HCT116 (cell line): ENCODE measurements at regions not wholly inside any gene's neighbourhood (a gene's known extent, or its start where the extent isn't known, plus 50 kb on each side); places are given as distances from the start of the nearest gene placed in this dataset.

Source experiments
- ATAC-seq: fragments of 200-7000 bp; cut with Tn5 transposase; 2 replicates; pipeline ENCODE4 v1.9.1; 2020; ENCODE audit warnings: mild to moderate bottlenecking, moderate library complexity
- BruUV-seq: library from RNA; stranded (reverse); fragments of 400-500 nt; replicated peaks from 2 replicates; lab custom pipeline; 2021; lab: Mats Ljungman, UMichigan
- CTCF ChIA-PET: fragments of 300-600 bp; sonication (Branson Sonifier 250); formaldehyde crosslinking; loops from one replicate; lab custom pipeline; 2021; ENCODE audit warnings: antibody characterized with exemption; lab: Charles Lee
- POLR2A ChIA-PET: fragments of 300-600, 350-600 bp; sonication (Branson Sonifier 250); formaldehyde crosslinking; loops from one replicate; lab custom pipeline; 2021; ENCODE audit warnings: antibody characterized with exemption; lab: Charles Lee
- RAD21 ChIA-PET, 2 experiments: fragments of 300-600 bp; sonication (Branson Sonifier 250); formaldehyde crosslinking; loops; one replicate each; lab custom pipeline; 2023; ENCODE audit warnings: low total read pairs in 2 of 2; ENCODE audit not compliant: uncharacterized antibody in 2 of 2, unreplicated experiment in 2 of 2, low non-redundant PET in 1 of 2; lab: Charles Lee
- DNase-seq: peaks from one replicate; pipeline ENCODE4 v3.0.0-alpha.2; 2010; ENCODE audit warnings: low read depth, low spot score
- H2AFZ ChIP-seq: fragments of 200-600 bp; shearing (Covaris generic), sonication (generic); 2 replicates; pipeline ENCODE4 v1.6.1; 2017; ENCODE audit warnings: low read depth, mixed run types, mixed read lengths, antibody characterized with exemption, low read length; ENCODE audit not compliant: poor library complexity, severe bottlenecking
- H3K27ac ChIP-seq: 2 replicates; pipeline ENCODE4 v1.5.1; 2012; ENCODE audit warnings: low read depth, low read length
- H3K27me3 ChIP-seq: fragments of 200-600 bp; sonication (generic); 2 replicates; pipeline ENCODE4 v1.6.1; 2016; ENCODE audit warnings: mixed run types, low read length, mixed read lengths; ENCODE audit not compliant: insufficient read depth
- H3K36me3 ChIP-seq, 2 experiments: fragments of 200-500 bp in 1 of 2; fragments of 200-600 bp in 1 of 2; sonication (Bioruptor generic) in 1 of 2; sonication (generic) in 1 of 2; 2 replicates each; pipeline versions ENCODE4 v1.5.1 to v1.6.1; 2014 to 2016; ENCODE audit warnings: low read length in 2 of 2, inconsistent platforms in 1 of 2, mixed read lengths in 1 of 2, mixed run types in 1 of 2; ENCODE audit not compliant: insufficient read depth in 2 of 2, control insufficient read depth in 1 of 2
- H3K4me1 ChIP-seq, 2 experiments: fragments of 200-600 bp in 1 of 2; sonication (generic) in 1 of 2; 2 replicates each; pipeline versions ENCODE4 v1.5.1 to v1.6.1; 2012 to 2017; ENCODE audit warnings: low read length in 2 of 2, inconsistent platforms in 1 of 2, mild to moderate bottlenecking in 1 of 2, mixed read lengths in 1 of 2, mixed run types in 1 of 2, moderate library complexity in 1 of 2; ENCODE audit not compliant: insufficient read depth in 2 of 2, control insufficient read depth in 1 of 2
- H3K4me2 ChIP-seq: fragments of 200-600 bp; sonication (generic); 2 replicates; pipeline ENCODE4 v1.6.1; 2017; ENCODE audit warnings: mixed run types, low read length, mixed read lengths
- H3K4me3 ChIP-seq, 2 experiments: fragments of 200-600 bp in 1 of 2; sonication (generic) in 1 of 2; replicated peaks in 1 of 2; 2 replicates each; pipeline ENCODE4 v1.5.1; 2011 to 2016; ENCODE audit warnings: low read length in 2 of 2, control low read depth in 1 of 2, low read depth in 1 of 2, mild to moderate bottlenecking in 1 of 2, mixed read lengths in 1 of 2, mixed run types in 1 of 2
- H3K79me2 ChIP-seq: fragments of 200-600 bp; sonication (generic); 2 replicates; pipeline ENCODE4 v1.6.1; 2017; ENCODE audit warnings: mild to moderate bottlenecking, mixed run types, low read length, moderate library complexity, mixed read lengths; ENCODE audit not compliant: insufficient read depth
- H3K9ac ChIP-seq: fragments of 200-600 bp; sonication (generic); 2 replicates; pipeline ENCODE4 v1.6.1; 2016; ENCODE audit warnings: low read length, mixed read lengths
- H3K9me2 ChIP-seq: fragments of 200-600 bp; sonication (generic), shearing (Covaris generic); 2 replicates; pipeline ENCODE4 v1.6.1; 2017; ENCODE audit warnings: mixed run types, mild to moderate bottlenecking, moderate library complexity; ENCODE audit not compliant: insufficient read depth
- H3K9me3 ChIP-seq, 2 experiments: fragments of 200-500 bp in 1 of 2; fragments of 200-600 bp in 1 of 2; sonication (Bioruptor generic) in 1 of 2; sonication (generic) in 1 of 2; 2 replicates each; pipeline ENCODE4 v1.6.1; 2014 to 2017; ENCODE audit warnings: low read length in 2 of 2, mixed read lengths in 2 of 2, inconsistent platforms in 1 of 2, low read depth in 1 of 2, mild to moderate bottlenecking in 1 of 2, mixed run types in 1 of 2, moderate library complexity in 1 of 2; ENCODE audit not compliant: control insufficient read depth in 1 of 2, insufficient read depth in 1 of 2
- H4K20me1 ChIP-seq: fragments of 200-600 bp; sonication (generic), shearing (Covaris generic); 2 replicates; pipeline ENCODE4 v1.6.1; 2017; ENCODE audit warnings: mixed run types, mild to moderate bottlenecking, moderate library complexity; ENCODE audit not compliant: insufficient read depth
- EGR1 ChIP-seq: IDR thresholded peaks from 2 replicates; pipeline ENCODE4 v1.6.1; 2012; ENCODE audit warnings: low read depth
- ELF1 ChIP-seq: IDR thresholded peaks from 2 replicates; pipeline ENCODE4 v1.6.1; 2012; ENCODE audit warnings: low read depth, borderline replicate concordance
- EZH2 ChIP-seq: fragments of 200-600 bp; sonication (generic); IDR thresholded peaks from 2 replicates; pipeline ENCODE4 v1.6.1; 2017; ENCODE audit warnings: antibody characterized with exemption, mixed run types
- EZH2phosphoT487 ChIP-seq: fragments of 200-600 bp; IDR thresholded peaks from 2 replicates; pipeline ENCODE4 v1.6.1; 2018; ENCODE audit warnings: antibody characterized with exemption, borderline replicate concordance
- FOSL1 ChIP-seq: IDR thresholded peaks from 2 replicates; pipeline ENCODE4 v1.6.1; 2012; ENCODE audit warnings: low read depth
- JUND ChIP-seq: IDR thresholded peaks from 2 replicates; pipeline ENCODE4 v1.6.1; 2012
- POLR2AphosphoS5 ChIP-seq: IDR thresholded peaks from 2 replicates; pipeline ENCODE4 v1.6.1; 2011; ENCODE audit warnings: mild to moderate bottlenecking, low read depth, low read length, moderate library complexity
- RAD21 ChIP-seq: IDR thresholded peaks from 2 replicates; pipeline ENCODE4 v1.6.1; 2012; ENCODE audit warnings: low read depth, mild to moderate bottlenecking
- SIN3A ChIP-seq: IDR thresholded peaks from 2 replicates; pipeline ENCODE4 v1.6.1; 2012; ENCODE audit warnings: low read depth
- SP1 ChIP-seq: IDR thresholded peaks from 2 replicates; pipeline ENCODE4 v1.6.1; 2012; ENCODE audit warnings: low read depth
- SRF ChIP-seq: IDR thresholded peaks from 2 replicates; pipeline ENCODE4 v1.6.1; 2012; ENCODE audit warnings: low read depth
- TCF7L2 ChIP-seq: IDR thresholded peaks from 2 replicates; pipeline ENCODE4 v1.7.0; 2011; ENCODE audit warnings: borderline replicate concordance, inconsistent platforms; ENCODE audit not compliant: insufficient read depth, insufficient read length; ENCODE audit errors: extremely low read depth
- YY1 ChIP-seq: IDR thresholded peaks from 2 replicates; pipeline ENCODE4 v1.6.1; 2011; ENCODE audit warnings: low read length, low read depth, moderate library complexity, mild to moderate bottlenecking; ENCODE audit not compliant: insufficient replicate concordance; ENCODE audit errors: extremely low read depth
- ZFX ChIP-seq: fragments of 450-650 bp; IDR thresholded peaks from 2 replicates; pipeline ENCODE4 v1.6.1; 2017
- intact Hi-C: fragments of 100-400 bp; cut with micrococcal nuclease; formaldehyde crosslinking; loops from 2 replicates; pipeline ENCODE4 v1.10.0; 2022
- TF ChIP-seq, protein P1 (sequence below): IDR thresholded peaks from 2 replicates; pipeline ENCODE4 v1.6.1; 2012
- TF ChIP-seq, protein P2 (sequence below): IDR thresholded peaks from 2 replicates; pipeline ENCODE4 v1.6.1; 2011; ENCODE audit warnings: mild to moderate bottlenecking, low read length, moderate library complexity; ENCODE audit not compliant: insufficient replicate concordance; ENCODE audit errors: extremely low read depth
- TF ChIP-seq, protein P3 (sequence below): IDR thresholded peaks from 2 replicates; pipeline ENCODE4 v1.6.1; 2012
- TF ChIP-seq, protein P4 (sequence below): IDR thresholded peaks from 2 replicates; pipeline ENCODE4 v1.6.1; 2012; ENCODE audit warnings: low read depth
- TF ChIP-seq, protein P5 (sequence below), 3 experiments: fragments of 200-600 bp in 1 of 3; sonication (generic) in 1 of 3; IDR thresholded peaks in 2 of 3; conservative IDR thresholded peaks in 1 of 3; 2 replicates each; pipeline ENCODE4 v1.5.1; 2012 to 2017; ENCODE audit warnings: low read depth in 2 of 3, low read length in 2 of 3, antibody characterized with exemption in 1 of 3, borderline replicate concordance in 1 of 3, control low read depth in 1 of 3, mild to moderate bottlenecking in 1 of 3, mixed read lengths in 1 of 3, mixed run types in 1 of 3, moderate library complexity in 1 of 3; ENCODE audit not compliant: insufficient read depth in 1 of 3

DNA sequence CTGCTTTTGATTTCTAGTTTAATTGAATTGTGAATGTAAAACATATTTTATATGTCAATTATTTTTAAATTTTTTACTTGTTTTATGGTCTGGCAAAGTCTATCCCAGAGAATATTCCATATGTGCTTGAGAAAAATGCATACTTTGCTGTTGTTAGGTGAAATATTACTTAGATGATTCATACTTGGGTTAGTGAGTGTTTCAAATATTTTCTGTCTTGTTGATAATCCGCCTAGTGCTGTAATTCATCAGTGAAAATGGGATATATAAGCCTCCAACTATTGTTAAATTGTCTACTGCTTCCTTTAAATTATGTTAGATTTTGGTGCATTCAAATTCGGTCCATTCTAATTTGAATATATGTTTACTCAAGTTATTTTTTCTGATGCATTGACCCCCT is 395.5 kb downstream of the LRFN5 start:
- Histone ChIP-seq H3K79me2 (no peaks in the 10 kb centered on the region), H3K9ac (no peak overlapping the region), H2AFZ (no peak overlapping the region), H3K9me3 (no peaks in the 10 kb centered on the region), H4K20me1 (no peaks in the 10 kb centered on the region), H3K27ac (no peak overlapping the region), H3K4me3 (no peak overlapping the region), H3K4me1 (no peaks in the 10 kb centered on the region), H3K27me3 (no peaks in the 10 kb centered on the region), H3K36me3 (no peaks in the 10 kb centered on the region), H3K9me2 (no peaks in the 10 kb centered on the region), H3K4me2 (no peak overlapping the region)
- intact Hi-C loops = no loop called here
- RAD21 ChIA-PET = no interaction called here
- DNase-seq (no peak), ATAC-seq (no peak)
- POLR2A ChIA-PET = no interaction called here
- TF ChIP-seq SIN3A (no peak), SRF (no peak), TCF7L2 (no peak), EZH2 (no peak), SP1 (no peak), YY1 (no peak), EZH2phosphoT487 (no peak), JUND (no peak), EGR1 (no peak), RAD21 (no peak), FOSL1 (no peak), ELF1 (no peak), ZFX (no peak), POLR2AphosphoS5 (no peak)
- TF ChIP-seq, protein P1, sequence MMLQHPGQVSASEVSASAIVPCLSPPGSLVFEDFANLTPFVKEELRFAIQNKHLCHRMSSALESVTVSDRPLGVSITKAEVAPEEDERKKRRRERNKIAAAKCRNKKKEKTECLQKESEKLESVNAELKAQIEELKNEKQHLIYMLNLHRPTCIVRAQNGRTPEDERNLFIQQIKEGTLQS = no peak
- TF ChIP-seq, protein P2, sequence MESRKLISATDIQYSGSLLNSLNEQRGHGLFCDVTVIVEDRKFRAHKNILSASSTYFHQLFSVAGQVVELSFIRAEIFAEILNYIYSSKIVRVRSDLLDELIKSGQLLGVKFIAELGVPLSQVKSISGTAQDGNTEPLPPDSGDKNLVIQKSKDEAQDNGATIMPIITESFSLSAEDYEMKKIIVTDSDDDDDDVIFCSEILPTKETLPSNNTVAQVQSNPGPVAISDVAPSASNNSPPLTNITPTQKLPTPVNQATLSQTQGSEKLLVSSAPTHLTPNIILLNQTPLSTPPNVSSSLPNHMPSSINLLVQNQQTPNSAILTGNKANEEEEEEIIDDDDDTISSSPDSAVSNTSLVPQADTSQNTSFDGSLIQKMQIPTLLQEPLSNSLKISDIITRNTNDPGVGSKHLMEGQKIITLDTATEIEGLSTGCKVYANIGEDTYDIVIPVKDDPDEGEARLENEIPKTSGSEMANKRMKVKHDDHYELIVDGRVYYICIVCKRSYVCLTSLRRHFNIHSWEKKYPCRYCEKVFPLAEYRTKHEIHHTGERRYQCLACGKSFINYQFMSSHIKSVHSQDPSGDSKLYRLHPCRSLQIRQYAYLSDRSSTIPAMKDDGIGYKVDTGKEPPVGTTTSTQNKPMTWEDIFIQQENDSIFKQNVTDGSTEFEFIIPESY = no peak
- TF ChIP-seq, protein P3, sequence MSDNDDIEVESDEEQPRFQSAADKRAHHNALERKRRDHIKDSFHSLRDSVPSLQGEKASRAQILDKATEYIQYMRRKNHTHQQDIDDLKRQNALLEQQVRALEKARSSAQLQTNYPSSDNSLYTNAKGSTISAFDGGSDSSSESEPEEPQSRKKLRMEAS = no peak
- TF ChIP-seq, protein P4, sequence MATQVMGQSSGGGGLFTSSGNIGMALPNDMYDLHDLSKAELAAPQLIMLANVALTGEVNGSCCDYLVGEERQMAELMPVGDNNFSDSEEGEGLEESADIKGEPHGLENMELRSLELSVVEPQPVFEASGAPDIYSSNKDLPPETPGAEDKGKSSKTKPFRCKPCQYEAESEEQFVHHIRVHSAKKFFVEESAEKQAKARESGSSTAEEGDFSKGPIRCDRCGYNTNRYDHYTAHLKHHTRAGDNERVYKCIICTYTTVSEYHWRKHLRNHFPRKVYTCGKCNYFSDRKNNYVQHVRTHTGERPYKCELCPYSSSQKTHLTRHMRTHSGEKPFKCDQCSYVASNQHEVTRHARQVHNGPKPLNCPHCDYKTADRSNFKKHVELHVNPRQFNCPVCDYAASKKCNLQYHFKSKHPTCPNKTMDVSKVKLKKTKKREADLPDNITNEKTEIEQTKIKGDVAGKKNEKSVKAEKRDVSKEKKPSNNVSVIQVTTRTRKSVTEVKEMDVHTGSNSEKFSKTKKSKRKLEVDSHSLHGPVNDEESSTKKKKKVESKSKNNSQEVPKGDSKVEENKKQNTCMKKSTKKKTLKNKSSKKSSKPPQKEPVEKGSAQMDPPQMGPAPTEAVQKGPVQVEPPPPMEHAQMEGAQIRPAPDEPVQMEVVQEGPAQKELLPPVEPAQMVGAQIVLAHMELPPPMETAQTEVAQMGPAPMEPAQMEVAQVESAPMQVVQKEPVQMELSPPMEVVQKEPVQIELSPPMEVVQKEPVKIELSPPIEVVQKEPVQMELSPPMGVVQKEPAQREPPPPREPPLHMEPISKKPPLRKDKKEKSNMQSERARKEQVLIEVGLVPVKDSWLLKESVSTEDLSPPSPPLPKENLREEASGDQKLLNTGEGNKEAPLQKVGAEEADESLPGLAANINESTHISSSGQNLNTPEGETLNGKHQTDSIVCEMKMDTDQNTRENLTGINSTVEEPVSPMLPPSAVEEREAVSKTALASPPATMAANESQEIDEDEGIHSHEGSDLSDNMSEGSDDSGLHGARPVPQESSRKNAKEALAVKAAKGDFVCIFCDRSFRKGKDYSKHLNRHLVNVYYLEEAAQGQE = no peak
- TF ChIP-seq, protein P5, sequence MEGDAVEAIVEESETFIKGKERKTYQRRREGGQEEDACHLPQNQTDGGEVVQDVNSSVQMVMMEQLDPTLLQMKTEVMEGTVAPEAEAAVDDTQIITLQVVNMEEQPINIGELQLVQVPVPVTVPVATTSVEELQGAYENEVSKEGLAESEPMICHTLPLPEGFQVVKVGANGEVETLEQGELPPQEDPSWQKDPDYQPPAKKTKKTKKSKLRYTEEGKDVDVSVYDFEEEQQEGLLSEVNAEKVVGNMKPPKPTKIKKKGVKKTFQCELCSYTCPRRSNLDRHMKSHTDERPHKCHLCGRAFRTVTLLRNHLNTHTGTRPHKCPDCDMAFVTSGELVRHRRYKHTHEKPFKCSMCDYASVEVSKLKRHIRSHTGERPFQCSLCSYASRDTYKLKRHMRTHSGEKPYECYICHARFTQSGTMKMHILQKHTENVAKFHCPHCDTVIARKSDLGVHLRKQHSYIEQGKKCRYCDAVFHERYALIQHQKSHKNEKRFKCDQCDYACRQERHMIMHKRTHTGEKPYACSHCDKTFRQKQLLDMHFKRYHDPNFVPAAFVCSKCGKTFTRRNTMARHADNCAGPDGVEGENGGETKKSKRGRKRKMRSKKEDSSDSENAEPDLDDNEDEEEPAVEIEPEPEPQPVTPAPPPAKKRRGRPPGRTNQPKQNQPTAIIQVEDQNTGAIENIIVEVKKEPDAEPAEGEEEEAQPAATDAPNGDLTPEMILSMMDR (IDR thresholded peaks at IDR 0.05 in 2 of 3, conservative IDR thresholded peaks at IDR 0.05 in 1 of 3; ENCODE audit: borderline replicate concordance in 1 of 3, insufficient read depth in 1 of 3, low read depth in 2 of 3, low read length in 2 of 3) = no peak
- CTCF ChIA-PET = no interaction called here
- no TSS peak for BruUV-seq
